Esophagus muscularis mucosa (tissue), 4 donors: ENCODE measurements at regions not wholly inside any gene's neighbourhood (a gene's known extent, or its start where the extent isn't known, plus 50 kb on each side); places are given as distances from the start of the nearest gene placed in this dataset.

Experiments
- DNase-seq: peaks from one replicate; pipeline ENCODE4 v3.0.0-alpha.2; 2017; ENCODE audit errors: extremely low spot score
- H3K27ac ChIP-seq, 4 donors: fragments of 200-600 bp; sonication (generic); replicated peaks in 1 of 4; 1 replicate in 3 of 4; 2 replicates in 1 of 4; pipeline ENCODE4 v1.5.1; 2016 to 2019; ENCODE audit warnings: mild to moderate bottlenecking in 1 of 4
- H3K27me3 ChIP-seq, 4 donors: fragments of 200-600 bp; sonication (generic); one replicate each; pipeline versions ENCODE4 v1.5.1 to v1.6.0; 2016 to 2019
- H3K36me3 ChIP-seq, 4 donors: fragments of 200-600 bp; sonication (generic); one replicate each; pipeline ENCODE4 v1.5.1; 2016 to 2019
- H3K4me1 ChIP-seq, 4 donors: fragments of 200-600 bp; sonication (generic); one replicate each; pipeline ENCODE4 v1.5.1; 2016 to 2019
- H3K4me3 ChIP-seq, 4 donors: fragments of 200-600 bp; sonication (generic); 1 replicate in 2 of 4; 2 replicates in 2 of 4; pipeline ENCODE4 v1.5.1; 2016 to 2019; ENCODE audit warnings: mild to moderate bottlenecking in 4 of 4, moderate library complexity in 1 of 4
- H3K9me3 ChIP-seq, 4 donors: fragments of 200-600 bp; sonication (generic); 1 replicate in 3 of 4; 2 replicates in 1 of 4; pipeline ENCODE4 v1.5.1; 2016 to 2019
- CTCF ChIP-seq, 3 experiments: fragments of 200-600 bp in 2 of 3; fragments of 450-650 bp in 1 of 3; sonication (generic) in 2 of 3; IDR thresholded peaks; one replicate each; pipeline ENCODE4 v1.5.1; 2017 to 2019; ENCODE audit warnings: antibody characterized with exemption in 3 of 3, mild to moderate bottlenecking in 2 of 3, moderate library complexity in 1 of 3
- EP300 ChIP-seq: sonication (generic); formaldehyde crosslinking; IDR thresholded peaks from one replicate; pipeline ENCODE4 v1.6.1; 2017; ENCODE audit warnings: antibody characterized with exemption
- POLR2A ChIP-seq: fragments of 450-650 bp; IDR thresholded peaks from one replicate; pipeline ENCODE4 v1.6.1; 2017; ENCODE audit warnings: antibody characterized with exemption, moderate library complexity, mild to moderate bottlenecking, low read depth
- POLR2AphosphoS5 ChIP-seq, 2 donors: sonication (generic); formaldehyde crosslinking; IDR thresholded peaks; one replicate each; pipeline ENCODE4 v1.6.1; 2017; ENCODE audit warnings: antibody characterized with exemption in 2 of 2
- WGBS: methylation state at CpG from one replicate; pipeline ENCODE4 v1.1.5; 2018; 5-methylcytosine and 5-hydroxymethylcytosine counted together
- intact Hi-C: fragments of 100-400 bp; cut with DNase I; formaldehyde crosslinking; loops from one replicate; pipeline ENCODE4 v1.15.1; 2023

GRCh38 chr5:3320317-3320875 is 275.2 kb upstream of the IRX1 start:
- Histone ChIP-seq H3K4me3 (no peak overlapping the region), H3K36me3 (no peaks in the 10 kb centered on the region), H3K9me3 (no peaks in the 10 kb centered on the region), H3K4me1 (no peaks in the 10 kb centered on the region), H3K27ac (no peak overlapping the region), H3K27me3 (peaks cover 0 to 17% (median 0%) of the 10 kb centered on the region in 4 donors)
- intact Hi-C loops, result no loop called here
- DNase-seq, result no peak
- 74% methylated on average over 19 of the region's 19 CpGs for WGBS
- TF ChIP-seq CTCF (IDR thresholded peaks at IDR 0.05) (no peak), EP300 (no peak), POLR2A (no peak), POLR2AphosphoS5 (IDR thresholded peaks at IDR 0.05) (no peak)

GRCh38 chr5:3317051-3317795 is 278.4 kb upstream of the IRX1 start:
- no peak for TF ChIP-seq EP300
- TF ChIP-seq POLR2A, result no peak
- TF ChIP-seq POLR2AphosphoS5 (IDR thresholded peaks at IDR 0.05), result no peak
- no peak for TF ChIP-seq CTCF (IDR thresholded peaks at IDR 0.05)

GRCh38 chr5:3313569-3313968 is 282.1 kb upstream of the IRX1 start:
- intact Hi-C loops, result no loop called here
- WGBS, result 78% methylated on average over 4 of the region's 4 CpGs

More at GRCh38 chr5:3317051-3317795, 278.4 kb upstream of the IRX1 start:
- intact Hi-C loops, result no loop called here
- Histone ChIP-seq H3K9me3 (peaks cover 0 to 9% (median 4%) of the 10 kb centered on the region in 4 donors), H3K4me3 (no peak overlapping the region), H3K27me3 (peaks cover 0 to 21% (median 0%) of the 10 kb centered on the region in 4 donors), H3K27ac (no peak overlapping the region), H3K4me1 (no peaks in the 10 kb centered on the region), H3K36me3 (no peaks in the 10 kb centered on the region)
- WGBS, result 56% methylated on average over 9 of the region's 10 CpGs
- no peak for DNase-seq

GRCh38 chr5:3312299-3312698 is 283.3 kb upstream of the IRX1 start:
- Histone ChIP-seq H3K27me3 (peaks cover 0 to 5% (median 0%) of the 10 kb centered on the region in 4 donors), H3K9me3 (peaks cover 0 to 20% (median 5%) of the 10 kb centered on the region in 4 donors), H3K4me1 (no peaks in the 10 kb centered on the region), H3K4me3 (no peak overlapping the region), H3K36me3 (no peaks in the 10 kb centered on the region), H3K27ac (no peak overlapping the region)
- no peak for DNase-seq
- TF ChIP-seq CTCF (IDR thresholded peaks at IDR 0.05) (no peak), EP300 (no peak), POLR2AphosphoS5 (IDR thresholded peaks at IDR 0.05) (no peak)
- 77% methylated on average over 6 of the region's 6 CpGs for WGBS
- intact Hi-C loops, result no loop called here

More at GRCh38 chr5:3313569-3313968, 282.1 kb upstream of the IRX1 start:
- TF ChIP-seq POLR2AphosphoS5 (IDR thresholded peaks at IDR 0.05) (no peak), POLR2A (no peak), CTCF (IDR thresholded peaks at IDR 0.05) (no peak), EP300 (no peak)
- Histone ChIP-seq H3K36me3 (no peaks in the 10 kb centered on the region), H3K4me1 (no peaks in the 10 kb centered on the region), H3K4me3 (no peak overlapping the region), H3K9me3 (peaks cover 0 to 20% (median 5%) of the 10 kb centered on the region in 4 donors), H3K27ac (no peak overlapping the region), H3K27me3 (peaks cover 0 to 5% (median 0%) of the 10 kb centered on the region in 4 donors)
- DNase-seq, result no peak
